ENCODE measurements at regions not wholly inside any gene's neighbourhood (a gene's known extent, or its start where the extent isn't known, plus 50 kb on each side); places are given as distances from the start of the nearest gene placed in this dataset.
"Not testable (repeated sequence)": the region's sequence is repeated elsewhere in the genome, so short reads cannot be mapped to it uniquely, and the experiment has no call there.

DNA sequence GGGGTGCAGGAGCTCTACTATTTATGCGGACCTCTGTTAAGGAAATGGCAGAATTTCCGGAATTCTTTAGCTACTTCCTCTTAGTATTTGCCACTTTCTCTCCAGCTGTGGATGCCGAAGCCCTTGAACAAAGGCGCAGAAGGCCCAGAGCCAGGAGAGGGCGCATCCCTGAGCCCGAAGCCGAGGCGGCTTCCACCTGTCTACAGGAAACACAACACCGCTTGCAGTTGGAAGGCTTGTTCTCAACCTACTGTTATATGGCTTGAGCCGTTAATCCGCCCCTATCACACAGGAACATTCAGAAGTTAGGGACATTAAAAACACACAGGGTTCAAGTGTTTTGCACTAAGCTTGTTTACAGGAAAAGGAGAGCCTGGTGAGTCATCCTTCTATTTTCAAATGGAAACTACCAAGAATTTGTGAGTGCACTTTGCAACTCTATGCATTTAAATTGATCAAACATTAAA is 417.1 kb downstream of the BCKDHB start:
- no peak for DNase-seq (ENCODE audit: low read depth)

DNA sequence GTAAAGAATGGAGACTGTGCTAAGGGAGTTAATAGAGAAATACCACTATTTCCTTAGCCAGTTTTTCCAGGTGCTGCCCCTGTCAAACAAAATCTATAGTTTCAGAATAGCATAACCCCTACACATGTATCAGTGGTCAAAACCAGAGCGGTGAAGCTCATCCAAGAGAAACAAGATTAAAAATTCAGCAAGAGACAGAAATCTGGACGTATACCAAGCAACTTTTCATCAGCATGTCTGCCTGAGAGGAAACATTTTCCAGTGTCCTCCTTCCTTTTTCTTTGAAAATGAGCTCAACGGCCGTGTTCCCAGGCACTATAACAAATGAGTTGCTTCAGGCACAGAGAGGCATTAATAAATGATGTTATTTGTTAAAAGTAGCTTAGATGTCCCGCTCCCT is 416.5 kb downstream of the BCKDHB start:
- no peak for DNase-seq (ENCODE audit: low read depth)

DNA sequence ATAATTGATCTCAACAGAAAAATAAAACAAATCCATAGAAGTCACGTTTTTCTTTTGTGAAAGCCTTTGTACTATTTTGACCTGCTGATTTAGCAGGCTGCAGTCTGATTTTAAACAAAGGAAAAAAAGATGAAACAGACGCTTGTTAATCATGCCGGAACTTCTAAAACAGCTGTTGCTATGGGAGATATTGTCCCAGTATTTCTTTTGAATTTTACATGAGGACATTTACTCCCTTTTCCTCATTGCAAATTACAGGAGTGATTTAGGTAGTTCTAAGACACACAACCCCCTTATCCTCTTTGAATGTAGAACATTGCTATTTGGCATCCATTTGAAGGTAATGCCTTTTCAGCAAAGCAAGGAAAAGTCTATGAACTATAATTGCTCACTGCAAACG is 416.1 kb downstream of the BCKDHB start:
- no peak for DNase-seq (ENCODE audit: low read depth)

DNA sequence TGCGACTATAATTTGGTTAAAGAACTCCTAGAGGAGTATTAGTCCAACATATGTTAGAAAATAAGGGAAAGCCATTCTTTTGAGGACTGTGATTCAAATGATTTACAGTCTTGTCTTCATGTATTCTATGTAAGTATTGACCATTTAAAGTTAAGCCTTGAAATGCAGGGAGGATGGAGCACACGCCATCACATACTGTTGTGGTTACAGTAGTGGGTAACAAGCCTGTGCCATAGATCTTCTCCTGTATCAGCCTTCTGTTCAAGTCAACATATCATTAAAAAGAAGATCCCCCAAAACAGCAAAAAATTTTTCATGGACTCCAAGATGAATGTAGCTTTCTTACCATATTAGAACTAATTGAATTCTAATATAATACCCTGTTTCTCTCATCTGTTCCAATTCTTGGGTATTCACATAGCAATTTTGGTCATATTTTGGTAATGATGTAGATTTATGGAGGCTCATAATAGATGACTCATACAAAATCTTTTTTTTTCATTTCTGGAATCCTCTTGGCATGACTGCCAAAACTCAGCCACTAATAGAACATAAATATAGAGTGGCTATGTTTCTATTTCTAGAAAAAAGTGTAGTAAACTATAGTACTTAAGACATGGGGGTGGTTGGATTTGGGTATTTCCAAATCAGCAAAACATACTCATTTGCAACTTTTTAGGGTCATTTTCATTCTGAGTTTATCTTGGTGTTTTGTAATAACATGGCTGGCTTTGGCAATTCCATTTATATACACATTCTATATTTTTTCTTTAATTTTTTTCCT is 413.5 kb downstream of the BCKDHB start:
- DNase-seq (ENCODE audit: low read depth): no peak

DNA sequence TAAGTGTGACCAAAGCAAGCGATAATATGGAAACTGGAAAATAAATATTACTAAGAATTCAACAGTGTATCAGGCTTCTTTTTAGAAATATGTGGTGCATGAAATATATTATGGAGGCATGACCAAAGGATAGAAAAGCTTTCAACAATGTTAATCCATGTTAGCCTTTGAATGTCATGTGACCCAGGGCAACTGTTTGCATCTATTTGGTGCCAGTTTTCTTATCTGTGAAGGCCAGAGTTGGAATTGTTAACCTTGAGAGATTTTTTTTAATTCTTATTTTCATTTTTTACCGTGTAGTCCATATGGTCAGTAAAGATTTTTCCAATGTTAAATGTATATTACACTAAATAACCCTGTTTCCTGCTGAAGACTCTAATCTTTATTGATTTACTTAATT is 411.1 kb downstream of the BCKDHB start:
- no peak for DNase-seq (ENCODE audit: low read depth)

DNA sequence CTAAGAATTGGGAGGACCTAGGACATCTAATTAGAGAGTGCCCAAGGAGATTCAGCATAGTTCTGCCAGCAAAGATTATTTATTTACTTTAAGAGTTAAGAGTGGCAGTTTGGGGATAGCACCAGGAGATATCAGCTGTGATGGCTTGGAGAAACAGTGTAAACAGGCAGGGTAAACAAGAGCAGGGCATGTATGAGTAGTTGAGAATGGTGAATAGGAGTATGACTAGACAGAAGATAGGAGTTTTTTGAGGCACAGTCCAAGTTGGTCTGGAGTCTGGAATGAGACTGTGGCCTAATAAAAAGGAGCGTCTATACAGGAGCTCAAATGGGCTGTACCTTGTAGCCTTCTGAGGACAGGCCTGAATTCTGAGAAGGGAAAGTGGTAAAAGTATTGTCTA is 404.1 kb downstream of the BCKDHB start:
- not testable (repeated sequence) for DNase-seq (ENCODE audit: low read depth)

DNA sequence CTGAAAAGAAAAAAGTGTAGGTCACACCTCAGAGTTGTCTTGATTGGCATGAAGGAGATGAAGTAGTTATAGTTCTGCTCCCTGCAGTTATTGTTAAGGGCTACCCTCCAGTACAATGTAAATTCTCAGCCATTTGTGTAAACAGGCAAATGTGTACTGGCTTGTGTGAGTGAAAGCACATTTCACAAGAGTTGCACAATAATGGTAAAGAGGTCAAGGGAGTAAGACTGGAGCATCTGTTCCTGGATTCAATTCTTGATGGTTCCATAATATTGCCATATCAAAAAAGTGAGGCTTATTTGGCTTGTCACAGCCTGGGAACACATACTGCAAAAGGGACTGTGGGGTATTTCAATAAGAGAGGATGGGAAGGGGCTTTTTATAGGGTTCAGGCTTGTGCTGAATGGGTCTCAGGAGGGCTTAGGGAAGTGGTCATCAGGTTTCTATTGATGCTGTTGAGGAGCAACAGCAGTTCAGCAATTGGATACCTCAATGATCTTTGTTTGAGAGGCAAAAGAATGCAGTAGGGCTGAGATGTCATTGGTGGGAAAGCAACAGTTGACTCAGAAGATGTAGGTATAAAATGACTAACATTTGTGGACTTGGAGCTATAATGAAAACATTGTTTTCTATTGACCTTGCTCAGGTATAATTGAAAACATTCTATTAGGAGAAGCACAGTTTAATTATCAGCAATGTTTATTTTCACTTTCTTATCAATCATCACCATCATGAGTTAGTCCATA is 402.6 kb downstream of the BCKDHB start:
- no peak for DNase-seq (ENCODE audit: low read depth)

DNA sequence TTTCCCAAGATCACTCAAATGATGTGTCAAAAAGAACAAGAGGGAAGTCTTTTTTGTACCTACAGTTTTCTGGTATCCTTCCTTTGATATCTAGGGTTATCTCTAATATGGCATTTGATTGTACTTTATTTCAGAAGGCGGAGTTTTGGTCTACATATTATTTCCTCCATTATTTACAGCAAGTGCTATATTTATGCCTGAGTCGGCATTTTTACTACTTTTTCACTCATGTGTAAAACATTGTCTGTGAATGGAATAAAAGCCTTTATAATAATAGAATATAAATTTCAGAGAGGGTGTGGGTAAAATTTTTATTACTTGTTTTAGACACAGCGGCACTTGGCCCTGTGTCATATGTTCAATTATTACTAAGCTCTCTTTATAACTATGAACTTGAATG is 398.4 kb downstream of the BCKDHB start:
- DNase-seq (ENCODE audit: low read depth): no peak

DNA sequence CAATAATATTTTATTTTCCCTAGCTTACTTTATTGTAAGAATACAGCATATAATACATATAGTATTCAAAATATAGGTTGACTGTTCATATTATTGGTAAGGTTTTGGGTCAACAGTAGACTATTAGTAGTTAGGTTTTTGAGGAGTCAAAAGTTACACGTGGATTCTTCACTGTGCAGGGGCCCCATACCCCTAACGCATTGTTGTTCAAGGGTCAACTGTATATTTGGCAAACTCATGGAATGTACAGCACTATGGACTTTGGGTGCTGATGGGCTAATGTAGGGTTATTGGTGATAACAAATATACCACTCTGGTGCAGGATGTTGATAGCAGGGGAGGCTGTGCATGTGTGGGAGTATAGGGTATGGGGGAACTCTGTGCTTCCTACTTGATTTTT is 397.2 kb downstream of the BCKDHB start:
- DNase-seq (ENCODE audit: low read depth): no peak

DNA sequence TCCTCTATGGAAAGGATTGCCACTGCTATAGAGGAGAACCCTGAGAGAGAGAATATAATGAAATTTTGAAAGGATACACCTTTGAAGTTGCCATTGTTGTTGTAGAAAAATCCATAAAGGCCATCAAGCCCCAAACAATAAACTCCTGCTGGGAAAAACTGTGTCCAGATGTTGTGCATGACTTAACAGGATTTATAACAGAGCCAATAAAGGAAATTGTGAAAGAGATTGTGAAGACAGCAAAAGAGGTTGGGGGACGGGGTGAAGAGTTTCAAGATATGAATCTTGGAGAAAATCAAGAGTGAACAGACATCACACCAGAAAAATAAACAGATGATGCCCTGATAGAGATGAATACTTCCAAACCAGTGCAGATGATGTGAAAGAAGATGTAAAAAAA is 396.4 kb downstream of the BCKDHB start:
- no peak for DNase-seq (ENCODE audit: low read depth)

DNA sequence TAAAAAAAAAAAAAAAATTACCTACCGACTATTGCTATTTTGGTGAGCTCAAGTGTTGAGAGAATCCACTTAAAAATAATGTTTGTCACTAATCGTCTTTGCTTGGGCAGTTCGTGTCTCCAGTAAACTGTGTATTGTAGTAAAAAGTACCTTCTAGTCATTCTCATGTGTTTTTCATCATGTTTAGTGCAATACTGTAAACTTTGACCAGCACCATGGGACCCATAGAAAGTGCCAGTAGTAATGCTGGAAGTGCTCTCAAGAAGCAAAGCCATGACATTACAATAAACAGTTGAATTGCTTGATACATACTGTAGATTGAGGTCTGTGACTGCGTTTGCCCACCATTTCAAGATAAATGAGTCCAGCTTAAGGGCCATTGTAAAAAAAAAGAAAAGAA is 395.2 kb downstream of the BCKDHB start:
- DNase-seq (ENCODE audit: low read depth): no peak

DNA sequence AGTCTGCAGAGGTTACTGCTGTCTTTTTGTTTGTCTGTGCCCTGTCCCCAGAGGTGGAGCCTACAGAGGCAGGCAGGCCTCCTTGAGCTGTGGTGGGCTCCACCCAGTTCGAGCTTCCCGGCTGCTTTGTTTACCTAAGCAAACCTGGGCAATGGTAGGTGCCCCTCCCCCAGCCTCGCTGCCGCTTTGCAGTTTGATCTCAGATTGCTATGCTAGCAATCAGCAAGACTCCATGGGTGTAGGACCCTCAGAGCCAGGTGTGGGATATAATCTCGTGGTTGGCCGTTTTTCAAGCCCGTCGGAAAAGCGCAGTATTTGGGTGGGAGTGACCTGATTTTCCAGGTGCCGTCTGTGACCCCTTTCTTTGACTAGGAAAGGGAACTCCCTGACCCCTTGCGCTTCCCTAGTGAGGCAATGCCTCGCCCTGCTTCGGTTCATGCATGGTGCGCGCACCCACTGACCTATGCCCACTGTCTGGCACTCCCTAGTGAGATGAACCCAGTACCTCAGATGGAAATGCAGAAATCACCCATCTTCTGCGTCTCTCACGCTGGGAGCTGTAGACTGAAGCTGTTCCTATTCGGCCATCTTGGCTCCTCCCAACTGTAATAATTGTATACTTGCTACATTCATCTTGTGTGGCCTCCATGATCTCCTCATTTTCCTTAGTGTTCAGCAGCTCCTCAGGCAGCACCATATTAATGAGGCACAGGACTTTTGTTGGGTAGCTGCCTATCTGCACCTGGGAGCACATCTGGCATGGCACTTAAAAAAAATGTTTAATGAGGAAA is 391.4 kb downstream of the BCKDHB start:
- not testable (repeated sequence) for DNase-seq (ENCODE audit: low read depth)

DNA sequence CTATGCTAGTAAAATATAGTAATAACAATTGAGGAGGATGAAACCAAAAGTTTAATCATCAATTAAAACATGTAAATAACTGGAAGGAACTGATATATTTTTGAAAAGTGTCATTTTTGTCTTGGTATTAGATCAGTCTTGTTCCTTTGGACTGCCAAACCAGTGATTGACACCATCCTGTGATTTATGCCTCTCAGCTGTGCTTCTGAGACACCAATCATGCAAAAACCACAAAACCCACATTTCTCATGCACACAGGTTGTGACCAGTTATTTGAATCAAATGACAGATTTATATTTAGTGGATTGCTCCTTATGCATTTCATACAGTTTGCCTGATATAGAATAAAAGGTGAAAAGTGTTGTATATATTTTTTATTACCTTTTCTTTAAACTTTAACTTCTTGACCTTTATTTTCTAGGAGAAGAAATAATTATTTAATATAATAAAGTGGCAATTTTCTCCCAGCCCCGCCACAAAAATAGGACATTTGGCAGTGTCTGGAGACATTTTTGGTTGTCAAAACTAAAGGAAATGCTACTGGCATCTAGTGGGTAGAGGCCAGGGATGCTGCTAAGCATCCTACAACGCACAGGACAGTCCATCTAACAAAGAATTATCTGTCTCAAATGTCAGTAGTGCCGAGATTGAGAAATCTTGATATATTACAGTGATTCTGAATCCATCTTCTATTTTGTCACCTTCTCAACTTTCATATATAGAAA is 383.6 kb downstream of the BCKDHB start:
- peak; percentile 13 for DNase-seq (ENCODE audit: low read depth)

DNA sequence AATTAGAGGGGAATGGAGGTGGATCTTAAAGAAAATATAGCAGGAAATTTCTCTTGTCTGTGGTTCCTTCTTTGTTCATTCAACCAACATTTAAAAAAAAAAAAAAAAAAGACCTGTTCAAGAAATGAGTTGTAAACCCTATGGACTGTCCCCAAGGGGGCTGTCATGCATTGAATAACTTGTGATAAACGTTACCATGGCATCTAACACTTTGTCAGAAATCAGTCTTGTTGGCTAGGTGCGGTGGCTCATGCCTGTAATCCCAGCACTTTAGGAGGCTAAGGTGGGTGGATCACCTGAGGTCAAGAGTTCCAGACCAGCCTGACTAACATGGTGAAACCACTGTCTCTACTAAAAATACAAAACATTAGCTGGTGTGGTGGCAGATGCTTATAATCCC is 381.7 kb downstream of the BCKDHB start:
- DNase-seq (ENCODE audit: low read depth): no peak

DNA sequence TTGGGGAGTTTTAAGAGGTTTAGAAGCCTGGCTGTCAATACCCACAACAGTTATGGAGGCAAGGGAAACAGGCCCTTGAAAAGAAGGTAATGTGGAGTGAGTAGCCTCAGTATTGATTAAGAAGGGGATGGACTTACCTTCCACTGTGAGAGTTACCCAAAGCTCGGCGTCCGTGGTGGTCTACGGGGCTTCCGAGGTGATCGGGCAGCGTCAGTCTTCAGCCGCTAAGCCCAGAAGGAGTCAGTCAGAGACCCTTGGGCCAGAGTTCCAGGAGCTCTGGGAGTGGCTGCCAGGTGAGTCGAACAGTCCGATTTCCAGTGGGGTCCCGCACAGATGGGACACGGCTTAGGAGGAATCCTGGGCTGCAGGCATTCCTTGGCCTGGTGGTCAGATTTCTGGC is 379.0 kb downstream of the BCKDHB start:
- not testable (repeated sequence) for DNase-seq (ENCODE audit: low read depth)

DNA sequence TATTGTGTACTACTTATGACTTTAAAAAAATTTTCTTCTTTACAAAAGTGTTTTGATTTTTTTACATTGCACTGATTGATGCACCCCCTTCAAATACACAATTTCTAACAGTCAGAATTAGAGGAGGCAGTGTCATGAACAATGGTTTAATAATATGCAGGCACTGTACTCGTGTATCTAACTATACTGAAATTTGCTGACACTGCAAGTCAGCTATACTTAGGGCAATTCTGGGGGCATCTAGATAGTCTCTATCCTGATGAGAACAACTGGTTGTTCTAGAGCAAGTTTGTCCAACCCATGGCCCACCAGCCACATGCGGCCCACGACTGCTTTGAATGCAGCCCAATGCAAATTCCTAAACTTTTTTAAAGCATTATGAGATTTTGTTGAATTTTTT is 375.6 kb downstream of the BCKDHB start:
- no peak for DNase-seq (ENCODE audit: low read depth)

DNA sequence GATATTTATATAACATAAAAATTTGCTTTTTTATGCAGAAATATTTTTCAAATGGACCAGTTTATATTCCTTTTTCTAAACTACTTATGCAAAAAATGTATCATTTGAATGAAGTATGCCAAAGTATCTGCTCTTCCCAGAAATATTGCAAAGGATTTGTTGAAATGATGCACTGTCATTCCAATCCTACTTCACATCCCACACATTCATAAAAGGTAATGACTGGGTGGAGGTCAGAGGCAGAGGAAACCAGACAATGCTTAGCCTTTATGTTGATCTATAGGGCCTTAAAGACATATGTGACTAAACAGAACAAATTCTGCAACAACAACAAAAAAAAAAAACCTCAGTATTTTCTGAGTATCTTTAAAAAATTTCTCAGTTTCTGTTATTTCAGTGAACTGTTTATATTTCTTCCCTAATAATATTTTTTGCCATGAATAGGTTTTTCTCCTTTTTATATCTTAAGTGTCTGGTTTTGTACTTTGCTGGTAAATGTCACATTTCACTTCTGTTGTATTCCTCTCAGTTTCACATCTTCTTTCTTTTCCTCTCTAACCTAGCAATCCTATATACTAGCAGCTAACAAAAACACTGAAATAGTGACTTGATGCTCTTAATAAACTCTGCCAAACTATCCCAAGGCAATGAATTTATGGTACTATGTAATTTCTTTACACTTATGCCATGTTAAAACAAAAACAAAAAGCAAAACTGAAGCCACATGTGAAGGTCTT is 374.1 kb downstream of the BCKDHB start:
- DNase-seq (ENCODE audit: low read depth): no peak

DNA sequence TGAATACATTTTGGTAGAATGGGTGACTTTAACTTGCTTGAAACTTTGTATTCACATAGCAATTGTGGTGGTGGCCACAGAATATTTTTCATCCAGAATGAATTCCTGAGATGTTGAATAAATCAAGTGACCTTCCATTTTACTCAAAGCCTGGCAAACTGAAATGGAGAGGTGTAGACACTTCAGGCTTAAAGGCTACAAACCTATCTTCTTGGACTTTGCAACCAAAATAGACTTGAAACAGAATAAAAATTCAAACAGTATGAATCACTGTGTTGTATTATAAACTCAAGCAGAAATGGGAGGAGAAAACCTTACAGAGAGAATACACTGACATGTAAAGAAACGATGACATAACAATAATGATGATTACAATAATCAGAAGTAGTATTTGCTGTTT is 371.6 kb downstream of the BCKDHB start:
- DNase-seq (ENCODE audit: low read depth): no peak

DNA sequence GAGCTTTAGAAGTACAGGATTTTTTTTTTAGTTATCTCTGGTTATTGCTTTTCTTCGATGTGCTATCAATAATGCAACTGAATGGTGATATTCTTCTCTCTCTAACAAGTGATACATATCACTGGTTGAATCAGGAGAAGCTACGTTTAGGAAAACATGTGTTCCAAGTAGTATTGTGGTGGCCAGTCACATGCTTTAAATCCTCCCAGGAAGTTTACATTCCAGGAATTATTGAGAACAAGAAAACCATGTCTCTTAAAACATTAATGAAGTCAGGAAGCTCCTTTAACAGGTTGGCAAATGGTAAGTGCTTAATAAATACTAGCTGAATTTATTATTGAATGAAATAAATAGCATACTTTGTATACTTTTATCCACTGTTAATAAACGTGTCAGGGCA is 371.1 kb downstream of the BCKDHB start:
- no peak for DNase-seq (ENCODE audit: low read depth)

DNA sequence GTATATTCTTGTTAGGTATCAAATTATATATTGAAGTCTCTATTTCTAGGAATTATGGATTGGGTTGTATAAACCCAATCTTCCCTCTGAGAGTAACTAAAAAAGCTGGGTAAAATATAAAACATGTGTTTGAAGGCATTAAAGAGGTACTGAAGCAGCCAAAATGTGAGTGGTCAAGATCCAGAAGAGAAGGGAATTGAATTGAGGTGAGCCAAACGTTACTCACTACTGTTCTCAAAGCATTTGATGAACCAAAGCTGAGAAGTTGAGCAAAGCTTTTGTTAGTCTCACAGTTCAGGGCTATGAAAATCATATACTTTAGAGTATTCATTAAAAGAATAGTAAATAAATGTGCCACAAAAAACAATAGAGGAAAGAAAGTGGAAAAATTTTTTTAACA is 365.8 kb downstream of the BCKDHB start:
- DNase-seq (ENCODE audit: low read depth): no peak

DNA sequence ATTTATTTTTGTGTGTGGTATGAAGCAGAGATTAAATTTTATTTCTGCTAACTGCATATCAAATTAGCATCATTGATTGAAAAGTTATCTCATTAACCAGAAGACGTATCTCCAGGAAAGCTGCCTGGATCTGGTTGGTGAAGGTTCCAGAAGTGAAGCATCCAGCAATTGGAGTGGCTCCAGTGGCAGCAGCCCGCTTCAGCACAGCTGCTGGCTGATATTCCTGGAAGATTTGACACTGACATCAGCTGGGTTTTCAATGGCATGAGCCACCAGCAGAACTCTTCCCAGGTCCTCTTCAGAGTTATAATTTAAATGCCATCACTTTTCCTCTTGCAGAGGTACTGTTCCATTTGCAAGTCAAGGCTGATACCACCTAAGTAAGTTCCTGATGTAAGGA is 363.5 kb downstream of the BCKDHB start:
- DNase-seq (ENCODE audit: low read depth): no peak
